K562 (cell line): ENCODE measurements at regions not wholly inside any gene's neighbourhood (a gene's known extent, or its start where the extent isn't known, plus 50 kb on each side); places are given as distances from the start of the nearest gene placed in this dataset.
"Not testable (repeated sequence)": the region's sequence is repeated elsewhere in the genome, so short reads cannot be mapped to it uniquely, and the experiment has no call there.

ENCODE experiments used
- BACH1 ChIP-seq: fragments of 200-800 bp; sonication (Bioruptor generic); IDR thresholded peaks from 2 replicates; pipeline ENCODE4 v1.6.1; 2016; ENCODE audit warnings: missing genetic modification characterization, missing compliant biosample characterization
- CGGBP1 ChIP-seq: fragments of 250-450 bp; sonication (Bioruptor Pico); IDR thresholded peaks from 2 replicates; pipeline ENCODE4 v1.9.0; 2021; ENCODE audit warnings: mild to moderate bottlenecking
- E2F4 ChIP-seq: sonication (generic); formaldehyde crosslinking; IDR thresholded peaks from 2 replicates; pipeline ENCODE4 v1.8.0; 2022; ENCODE audit warnings: mild to moderate bottlenecking, low read depth, missing genetic modification reagents
- EZH2 ChIP-seq: IDR thresholded peaks from 2 replicates; pipeline ENCODE4 v1.6.1; 2012; ENCODE audit warnings: low read depth, mild to moderate bottlenecking, inconsistent platforms, low read length, borderline replicate concordance
- FOXM1 ChIP-seq, 2 experiments: fragments of 450-650 bp in 1 of 2; sonication (generic) in 1 of 2; formaldehyde crosslinking in 1 of 2; IDR thresholded peaks; 2 replicates each; pipeline versions ENCODE4 v1.6.1 to v1.9.0; 2017 to 2022; ENCODE audit warnings: low read depth in 2 of 2, mild to moderate bottlenecking in 2 of 2, missing genetic modification reagents in 1 of 2, moderate library complexity in 1 of 2
- HCFC1 ChIP-seq: IDR thresholded peaks from 2 replicates; pipeline ENCODE4 v1.6.1; 2012; ENCODE audit warnings: low read depth, low read length, improper control_type of control experiment
- KDM1A ChIP-seq, 2 experiments: fragments of 450-650 bp; IDR thresholded peaks; 2 replicates each; pipeline ENCODE4 v1.6.1; 2016; ENCODE audit warnings: mild to moderate bottlenecking in 2 of 2
- MYNN ChIP-seq, 2 experiments: sonication (generic); formaldehyde crosslinking in 1 of 2; IDR thresholded peaks; 2 replicates each; pipeline versions ENCODE4 v1.5.0 to v1.6.1; 2016 to 2020; ENCODE audit warnings: antibody characterized with exemption in 1 of 2, missing genetic modification reagents in 1 of 2
- PTBP1 ChIP-seq: fragments of 200-400 bp; formaldehyde crosslinking; IDR thresholded peaks from 2 replicates; pipeline ENCODE4 v1.6.1; 2017; ENCODE audit warnings: low read depth, low read length
- RFX5 ChIP-seq: IDR thresholded peaks from 2 replicates; pipeline ENCODE4 v1.6.1; 2011; ENCODE audit warnings: low read depth, mild to moderate bottlenecking, improper control_type of control experiment, low read length
- ZBTB11 ChIP-seq, 3 experiments: fragments of 200-800 bp in 1 of 3; fragments of 250-450 bp in 1 of 3; fragments of 450-650 bp in 1 of 3; sonication (Bioruptor Pico) in 1 of 3; sonication (Bioruptor generic) in 1 of 3; formaldehyde crosslinking in 1 of 3; IDR thresholded peaks; 2 replicates each; pipeline versions ENCODE4 v1.6.1 to v1.8.0; 2016 to 2022; ENCODE audit warnings: mild to moderate bottlenecking in 2 of 3, missing genetic modification characterization in 2 of 3, missing compliant biosample characterization in 1 of 3, moderate library complexity in 1 of 3

- TF ChIP-seq BACH1 (tag); EZH2; CGGBP1 (CRISPR knock-in tag); PTBP1; FOXM1 (IDR thresholded peaks at IDR 0.05; ENCODE audit: low read depth); FOXM1 (CRISPR knock-in tag; IDR thresholded peaks at IDR 0.05; ENCODE audit: low read depth); ZBTB11 (CRISPR knock-in tag; IDR thresholded peaks at IDR 0.05); MYNN (IDR thresholded peaks at IDR 0.05); MYNN (CRISPR knock-in tag; IDR thresholded peaks at IDR 0.05); RFX5; HCFC1; E2F4: not testable (repeated sequence)
- 0 out of 4 replicates have a peak, but pooled peaks of 1 of the 2 experiments have one; percentile 27 for TF ChIP-seq KDM1A (IDR thresholded peaks at IDR 0.05)
Measured at GRCh38 chr5:54787910-54788309, 197.5 kb downstream of the ESM1 start.
